Stomach (tissue), 8 donors: ENCODE measurements at regions not wholly inside any gene's neighbourhood (a gene's known extent, or its start where the extent isn't known, plus 50 kb on each side); places are given as distances from the start of the nearest gene placed in this dataset.

Experiments
- DNase-seq, 2 donors: peaks; one replicate each; pipeline versions ENCODE4 v3.0.0 to v3.0.0-alpha.2; 2013 to 2019
- H3K27ac ChIP-seq, 5 donors: fragments of 200-600 bp in 4 of 5; sonication (generic) in 4 of 5; one replicate each; pipeline ENCODE4 v1.5.1; 2013 to 2019; ENCODE audit warnings: mild to moderate bottlenecking in 1 of 5, moderate library complexity in 1 of 5
- H3K27me3 ChIP-seq, 3 donors: fragments of 200-600 bp; sonication (generic); one replicate each; pipeline ENCODE4 v1.5.1; 2017 to 2019; ENCODE audit warnings: mixed run types in 1 of 3
- H3K36me3 ChIP-seq, 4 donors: fragments of 200-600 bp; sonication (generic); 1 replicate in 3 of 4; 2 replicates in 1 of 4; pipeline ENCODE4 v1.5.1; 2016 to 2019
- H3K4me1 ChIP-seq, 4 donors: fragments of 200-600 bp; sonication (generic); one replicate each; pipeline ENCODE4 v1.5.1; 2016 to 2019
- H3K4me3 ChIP-seq, 4 donors: fragments of 200-600 bp; sonication (generic) in 3 of 4; one replicate each; pipeline ENCODE4 v1.5.1; 2016 to 2019; ENCODE audit warnings: mild to moderate bottlenecking in 1 of 4
- H3K9me3 ChIP-seq, 4 donors: fragments of 200-600 bp; sonication (generic); one replicate each; pipeline ENCODE4 v1.5.1; 2016 to 2019
- EP300 ChIP-seq: sonication (generic); formaldehyde crosslinking; IDR thresholded peaks from one replicate; pipeline ENCODE4 v1.6.1; 2017; ENCODE audit warnings: antibody characterized with exemption
- POLR2A ChIP-seq, 4 donors: fragments of 450-650 bp; IDR thresholded peaks; one replicate each; pipeline ENCODE4 v1.6.1; 2016; ENCODE audit warnings: antibody characterized with exemption in 4 of 4, control low read depth in 2 of 4, mild to moderate bottlenecking in 1 of 4, moderate library complexity in 1 of 4
- POLR2AphosphoS5 ChIP-seq, 3 donors: sonication (generic); formaldehyde crosslinking; IDR thresholded peaks; one replicate each; pipeline ENCODE4 v1.6.1; 2016; ENCODE audit warnings: antibody characterized with exemption in 3 of 3
- WGBS, 5 donors: extraction: QIAGEN DNeasy Blood & Tissue Kit in 3 of 5; methylation state at CpG; one replicate each; pipeline versions ENCODE4 v1.1.5 to v1.1.7; 2013 to 2018; 5-methylcytosine and 5-hydroxymethylcytosine counted together
- intact Hi-C: fragments of 100-400 bp; cut with DNase I; formaldehyde crosslinking; loops from one replicate; pipeline ENCODE4 v1.15.1; 2023; ENCODE audit warnings: low total_unique reads
- TF ChIP-seq, protein P1 (sequence below), 7 experiments: fragments of 450-650 bp in 4 of 7; fragments of 200-600 bp in 3 of 7; sonication (generic) in 3 of 7; IDR thresholded peaks; one replicate each; pipeline ENCODE4 v1.5.1; 2016 to 2019; ENCODE audit warnings: antibody characterized with exemption in 7 of 7, control low read depth in 2 of 7, mild to moderate bottlenecking in 1 of 7
- donor health status: healthy with polysubstance abuse.
- donor health status: Bipolar disorder and iron deficiency.
- donor health status: healthy.

- H3K36me3 ChIP-seq = no peaks in the 10 kb centered on the region
- peak in 1 of 2 donors; percentile 30 for DNase-seq
- TF ChIP-seq POLR2A (IDR thresholded peaks at IDR 0.05) = no peak
- TF ChIP-seq, protein P1, sequence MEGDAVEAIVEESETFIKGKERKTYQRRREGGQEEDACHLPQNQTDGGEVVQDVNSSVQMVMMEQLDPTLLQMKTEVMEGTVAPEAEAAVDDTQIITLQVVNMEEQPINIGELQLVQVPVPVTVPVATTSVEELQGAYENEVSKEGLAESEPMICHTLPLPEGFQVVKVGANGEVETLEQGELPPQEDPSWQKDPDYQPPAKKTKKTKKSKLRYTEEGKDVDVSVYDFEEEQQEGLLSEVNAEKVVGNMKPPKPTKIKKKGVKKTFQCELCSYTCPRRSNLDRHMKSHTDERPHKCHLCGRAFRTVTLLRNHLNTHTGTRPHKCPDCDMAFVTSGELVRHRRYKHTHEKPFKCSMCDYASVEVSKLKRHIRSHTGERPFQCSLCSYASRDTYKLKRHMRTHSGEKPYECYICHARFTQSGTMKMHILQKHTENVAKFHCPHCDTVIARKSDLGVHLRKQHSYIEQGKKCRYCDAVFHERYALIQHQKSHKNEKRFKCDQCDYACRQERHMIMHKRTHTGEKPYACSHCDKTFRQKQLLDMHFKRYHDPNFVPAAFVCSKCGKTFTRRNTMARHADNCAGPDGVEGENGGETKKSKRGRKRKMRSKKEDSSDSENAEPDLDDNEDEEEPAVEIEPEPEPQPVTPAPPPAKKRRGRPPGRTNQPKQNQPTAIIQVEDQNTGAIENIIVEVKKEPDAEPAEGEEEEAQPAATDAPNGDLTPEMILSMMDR (IDR thresholded peaks at IDR 0.05) = no peak
- TF ChIP-seq POLR2AphosphoS5 (IDR thresholded peaks at IDR 0.05) = no peak
- TF ChIP-seq EP300 = no peak
- peak overlapping the region in 3 of 5 donors; percentile 50 to 62 (median 55) for H3K27ac ChIP-seq
- H3K4me3 ChIP-seq = no peak overlapping the region
- peaks cover 0 to 8% (median 2%) of the 10 kb centered on the region in 4 donors for H3K4me1 ChIP-seq
- H3K9me3 ChIP-seq = no peaks in the 10 kb centered on the region
- no peaks in the 10 kb centered on the region for H3K27me3 ChIP-seq
- WGBS, 5 donors = 60 to 70% (median 68%) methylated on average over 5 of the region's 5 CpGs
- intact Hi-C loops = no loop called here
Measured at GRCh38 chr13:73372666-73373627, 314.1 kb downstream of the KLF5 start.

- H3K36me3 ChIP-seq = no peaks in the 10 kb centered on the region
- H3K27me3 ChIP-seq = no peaks in the 10 kb centered on the region
- intact Hi-C loops = no loop called here
- H3K4me3 ChIP-seq = no peak overlapping the region
- H3K27ac ChIP-seq = no peak overlapping the region
- WGBS, 5 donors = 81 to 94% (median 85%) methylated on average over 3 of the region's 3 CpGs
- DNase-seq = no peak
- H3K4me1 ChIP-seq = peaks cover 0 to 10% (median 4%) of the 10 kb centered on the region in 4 donors
- no peaks in the 10 kb centered on the region for H3K9me3 ChIP-seq
- TF ChIP-seq POLR2AphosphoS5 (IDR thresholded peaks at IDR 0.05) (no peak), EP300 (no peak), POLR2A (IDR thresholded peaks at IDR 0.05) (no peak)
- TF ChIP-seq, protein P1 (IDR thresholded peaks at IDR 0.05) = no peak
Measured at GRCh38 chr13:73370066-73370465, 311.3 kb downstream of the KLF5 start.

DNA sequence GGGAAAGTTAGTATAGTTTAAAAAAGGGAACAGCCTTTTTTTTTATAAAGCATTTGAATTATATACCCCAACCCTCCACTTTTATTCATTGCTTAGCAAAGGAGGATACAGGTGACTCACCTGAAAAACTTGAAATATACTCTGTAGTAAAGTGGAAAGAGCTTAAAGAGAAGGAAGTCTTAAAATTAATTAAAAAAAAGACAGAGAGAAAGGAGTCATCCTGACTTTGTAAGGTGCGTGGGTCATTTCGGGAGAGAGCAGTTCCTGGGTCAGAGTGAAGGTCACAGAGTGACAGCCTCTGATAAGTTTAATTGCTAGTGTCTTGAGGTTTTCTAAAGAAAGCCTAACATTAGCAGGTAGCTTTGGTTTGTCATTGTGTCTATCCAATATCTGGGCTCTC, 310.3 kb downstream of the KLF5 start:
- intact Hi-C loops = no loop called here
- Histone ChIP-seq H3K4me1 (peaks cover 0 to 11% (median 4%) of the 10 kb centered on the region in 4 donors), H3K27me3 (no peaks in the 10 kb centered on the region), H3K9me3 (no peaks in the 10 kb centered on the region), H3K27ac (peak overlapping the region in 2 of 5 donors; percentile 61 to 69), H3K4me3 (no peak overlapping the region), H3K36me3 (no peaks in the 10 kb centered on the region)
- TF ChIP-seq POLR2A (IDR thresholded peaks at IDR 0.05) (no peak), POLR2AphosphoS5 (IDR thresholded peaks at IDR 0.05) (no peak), EP300 (no peak)
- TF ChIP-seq, protein P1 (IDR thresholded peaks at IDR 0.05) = no peak
- 43 to 77% (median 56%) methylated on average over 2 of the region's 2 CpGs for WGBS, 5 donors
- no peak for DNase-seq

DNA sequence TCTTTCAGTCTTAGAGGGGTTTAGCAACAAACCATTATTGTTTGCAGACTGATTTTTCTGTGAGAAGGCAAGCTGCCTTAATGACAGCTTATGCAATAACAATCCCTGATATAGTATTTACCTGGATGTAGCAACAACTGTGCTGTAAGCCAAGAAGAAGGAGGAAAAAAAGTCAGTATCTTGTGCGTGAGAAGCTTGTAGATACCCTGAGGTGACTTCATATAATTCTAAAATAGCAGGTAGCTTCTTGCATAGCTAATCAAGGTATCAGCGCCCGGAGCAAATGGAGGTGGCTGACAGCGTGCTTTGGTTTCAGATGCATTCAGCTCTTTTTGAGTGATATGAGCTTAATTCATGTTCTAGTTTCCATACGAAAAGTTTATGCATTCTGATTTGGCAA, 309.8 kb downstream of the KLF5 start:
- Histone ChIP-seq H3K36me3 (no peaks in the 10 kb centered on the region), H3K4me3 (no peak overlapping the region), H3K27me3 (no peaks in the 10 kb centered on the region), H3K27ac (peak overlapping the region in 2 of 5 donors; percentile 61 to 69), H3K4me1 (peaks cover 0 to 11% (median 4%) of the 10 kb centered on the region in 4 donors), H3K9me3 (no peaks in the 10 kb centered on the region)
- 45 to 69% (median 56%) methylated on average over 5 of the region's 5 CpGs for WGBS, 5 donors
- peak in 1 of 2 donors; percentile 21 for DNase-seq
- intact Hi-C loops = no loop called here
- TF ChIP-seq, protein P1 (IDR thresholded peaks at IDR 0.05) = no peak
- TF ChIP-seq EP300 = no peak
- TF ChIP-seq POLR2AphosphoS5 (IDR thresholded peaks at IDR 0.05) = peak in 2 of 3 donors; percentile 19 to 28
